Nephron progenitor cell (in vitro differentiated cells): ENCODE measurements at regions not wholly inside any gene's neighbourhood (a gene's known extent, or its start where the extent isn't known, plus 50 kb on each side); places are given as distances from the start of the nearest gene placed in this dataset.

Experiments used
- DNase-seq: peaks from one replicate; pipeline ENCODE4 v3.0.0; 2021
- H3K27ac Mint-ChIP-seq: 2 replicates; pipeline ENCODE4 v1.8.0; 2021; ENCODE audit warnings: mild to moderate bottlenecking, moderate library complexity, mixed read lengths
- H3K27me3 Mint-ChIP-seq: 2 replicates; pipeline ENCODE4 v1.8.0; 2021; ENCODE audit warnings: mild to moderate bottlenecking, low read depth, mixed read lengths; ENCODE audit not compliant: poor library complexity
- H3K36me3 Mint-ChIP-seq: 2 replicates; pipeline ENCODE4 v1.8.0; 2021; ENCODE audit warnings: low read depth, mixed read lengths
- H3K4me1 Mint-ChIP-seq: 2 replicates; pipeline ENCODE4 v1.8.0; 2021; ENCODE audit warnings: mixed read lengths
- H3K4me3 Mint-ChIP-seq: 2 replicates; pipeline ENCODE4 v1.8.0; 2021; ENCODE audit warnings: mild to moderate bottlenecking, moderate library complexity, mixed read lengths
- H3K9me3 Mint-ChIP-seq: 2 replicates; pipeline ENCODE4 v1.8.0; 2021; ENCODE audit warnings: mild to moderate bottlenecking, moderate library complexity, mixed read lengths
- TF ChIP-seq, protein P1 (sequence below): fragments of 200-600 bp; sonication (generic); IDR thresholded peaks from 2 replicates; pipeline ENCODE4 v1.5.0; 2021; ENCODE audit warnings: antibody characterized with exemption

DNA sequence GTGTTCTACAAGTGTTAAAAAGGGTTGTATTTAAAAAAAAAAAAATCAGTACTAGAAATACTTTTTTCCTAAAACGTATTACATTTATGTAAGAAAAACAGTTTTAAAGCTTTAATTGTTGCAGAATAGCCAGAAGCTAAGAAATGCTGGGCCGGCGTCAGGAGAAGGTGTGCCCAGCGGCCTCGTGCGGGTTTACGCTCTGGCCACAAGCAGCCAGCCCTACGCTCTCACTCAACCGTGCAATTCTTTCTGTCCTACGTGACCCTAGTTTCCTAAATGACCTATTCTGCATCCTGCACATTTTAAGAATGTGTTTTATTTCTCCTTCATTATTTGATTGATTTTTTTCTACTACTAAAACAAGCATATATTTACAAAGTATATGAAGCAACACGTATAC is 279.7 kb upstream of the KLF14 start:
- Mint-ChIP-seq H3K36me3 (no peaks in the 10 kb centered on the region), H3K27me3 (peaks cover 8% of the 10 kb centered on the region), H3K4me1 (peaks cover 27% of the 10 kb centered on the region), H3K27ac (no peak overlapping the region), H3K9me3 (no peaks in the 10 kb centered on the region), H3K4me3 (no peak overlapping the region)
- no peak for DNase-seq
- TF ChIP-seq, protein P1, sequence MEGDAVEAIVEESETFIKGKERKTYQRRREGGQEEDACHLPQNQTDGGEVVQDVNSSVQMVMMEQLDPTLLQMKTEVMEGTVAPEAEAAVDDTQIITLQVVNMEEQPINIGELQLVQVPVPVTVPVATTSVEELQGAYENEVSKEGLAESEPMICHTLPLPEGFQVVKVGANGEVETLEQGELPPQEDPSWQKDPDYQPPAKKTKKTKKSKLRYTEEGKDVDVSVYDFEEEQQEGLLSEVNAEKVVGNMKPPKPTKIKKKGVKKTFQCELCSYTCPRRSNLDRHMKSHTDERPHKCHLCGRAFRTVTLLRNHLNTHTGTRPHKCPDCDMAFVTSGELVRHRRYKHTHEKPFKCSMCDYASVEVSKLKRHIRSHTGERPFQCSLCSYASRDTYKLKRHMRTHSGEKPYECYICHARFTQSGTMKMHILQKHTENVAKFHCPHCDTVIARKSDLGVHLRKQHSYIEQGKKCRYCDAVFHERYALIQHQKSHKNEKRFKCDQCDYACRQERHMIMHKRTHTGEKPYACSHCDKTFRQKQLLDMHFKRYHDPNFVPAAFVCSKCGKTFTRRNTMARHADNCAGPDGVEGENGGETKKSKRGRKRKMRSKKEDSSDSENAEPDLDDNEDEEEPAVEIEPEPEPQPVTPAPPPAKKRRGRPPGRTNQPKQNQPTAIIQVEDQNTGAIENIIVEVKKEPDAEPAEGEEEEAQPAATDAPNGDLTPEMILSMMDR = no peak

DNA sequence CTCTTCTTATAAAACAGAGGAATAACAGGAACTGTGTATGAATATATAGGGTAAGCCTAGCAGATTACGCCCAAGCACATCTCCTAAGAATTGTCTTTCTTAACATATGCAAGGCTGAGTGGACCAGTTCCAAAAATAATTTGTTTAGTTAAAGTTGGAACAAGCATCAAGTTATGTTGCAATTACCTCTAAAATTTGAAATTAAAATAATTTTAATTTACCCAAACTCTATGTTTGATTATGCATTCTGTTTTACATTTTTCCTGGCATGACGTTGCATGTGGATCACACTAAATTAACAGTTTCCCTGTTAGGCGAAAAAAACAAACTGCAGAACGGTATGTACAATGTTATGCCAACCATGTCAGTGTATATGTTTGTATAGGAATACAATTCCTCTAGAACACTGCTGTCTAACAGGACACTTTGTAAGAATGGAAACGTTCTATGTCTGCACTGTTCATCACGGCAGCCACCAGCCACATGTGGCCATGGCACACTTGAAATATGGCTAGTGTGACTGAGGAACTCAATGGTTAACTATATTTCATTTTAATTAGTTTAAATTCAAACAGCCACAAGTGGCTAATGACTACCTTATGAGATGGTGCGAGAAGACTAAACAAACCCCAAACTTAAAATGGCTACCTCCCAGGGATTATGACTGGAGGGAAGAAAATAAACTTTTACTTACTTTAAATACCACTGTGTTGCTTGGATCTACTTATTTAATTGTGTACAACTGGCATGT is 281.1 kb upstream of the KLF14 start:
- Mint-ChIP-seq H3K4me1 (peaks cover 20% of the 10 kb centered on the region), H3K27me3 (peaks cover 9% of the 10 kb centered on the region), H3K27ac (no peak overlapping the region), H3K4me3 (no peak overlapping the region), H3K9me3 (no peaks in the 10 kb centered on the region), H3K36me3 (no peaks in the 10 kb centered on the region)
- no peak for DNase-seq
- TF ChIP-seq, protein P1 = no peak

DNA sequence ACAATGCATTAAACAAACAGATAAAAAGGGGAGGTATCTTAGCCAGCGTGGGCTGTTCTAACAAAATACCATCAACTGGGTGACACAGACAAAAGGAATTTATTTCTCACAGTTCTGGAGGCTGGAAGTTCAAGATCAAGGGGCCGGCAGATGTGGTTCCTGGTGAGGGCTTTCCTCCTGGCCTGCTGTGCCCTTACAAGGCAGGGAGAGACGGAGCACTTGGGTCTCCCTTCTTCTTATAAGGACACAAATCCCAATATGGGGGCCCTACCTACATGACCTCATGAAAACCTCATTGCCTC is 281.6 kb upstream of the KLF14 start:
- Mint-ChIP-seq H3K27me3 (peaks cover 14% of the 10 kb centered on the region), H3K4me3 (no peak overlapping the region), H3K36me3 (no peaks in the 10 kb centered on the region), H3K4me1 (peaks cover 24% of the 10 kb centered on the region), H3K27ac (no peak overlapping the region), H3K9me3 (no peaks in the 10 kb centered on the region)
- no peak for DNase-seq
- TF ChIP-seq, protein P1 = no peak

DNA sequence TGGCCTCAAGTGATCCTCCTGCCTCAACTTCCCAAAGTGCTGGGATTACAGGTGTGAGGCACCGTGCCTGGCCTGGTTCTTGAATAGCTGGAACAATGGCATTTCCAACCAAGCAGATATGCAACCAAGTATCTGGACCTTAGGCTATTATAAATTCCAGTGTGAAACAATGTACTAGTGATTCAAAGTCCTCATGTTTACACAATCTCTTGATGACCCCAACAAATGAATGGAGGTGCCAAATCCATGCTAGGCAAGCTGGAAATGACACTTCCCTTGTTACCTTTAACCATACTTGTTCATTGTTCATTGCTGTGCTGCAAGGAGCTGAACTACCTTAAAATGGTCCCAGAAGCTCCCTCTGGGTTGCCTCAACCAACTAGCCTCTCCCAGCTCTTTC is 282.2 kb upstream of the KLF14 start:
- Mint-ChIP-seq H3K27ac (no peak overlapping the region), H3K27me3 (peaks cover 14% of the 10 kb centered on the region), H3K9me3 (no peaks in the 10 kb centered on the region), H3K4me3 (no peak overlapping the region), H3K36me3 (no peaks in the 10 kb centered on the region), H3K4me1 (peaks cover 28% of the 10 kb centered on the region)
- TF ChIP-seq, protein P1 = no peak
- DNase-seq = no peak

DNA sequence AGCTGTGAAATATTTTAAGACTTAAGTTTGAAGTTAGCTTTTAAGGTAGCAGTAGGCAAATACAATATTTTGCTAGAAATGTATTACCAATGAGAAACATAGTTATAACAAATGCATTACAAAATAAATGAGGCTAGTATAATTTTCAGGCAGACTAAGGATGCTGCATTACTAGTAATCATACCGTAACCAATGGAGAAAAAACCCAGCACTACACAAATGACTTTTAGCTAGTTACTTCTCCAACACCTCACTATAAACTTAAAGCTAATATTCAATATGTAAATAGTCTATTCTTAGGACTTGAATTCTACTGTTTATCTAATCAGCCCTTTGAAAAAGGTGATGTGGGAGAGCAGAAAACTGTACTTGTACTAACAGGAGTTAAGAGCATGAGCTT is 285.3 kb upstream of the KLF14 start:
- no peaks in the 10 kb centered on the region for H3K9me3 Mint-ChIP-seq
- H3K27ac Mint-ChIP-seq = no peak overlapping the region
- no peak for DNase-seq
- peaks cover 24% of the 10 kb centered on the region for H3K4me1 Mint-ChIP-seq
- no peak overlapping the region for H3K4me3 Mint-ChIP-seq
- TF ChIP-seq, protein P1 = no peak
- H3K36me3 Mint-ChIP-seq = no peaks in the 10 kb centered on the region
- peaks cover 15% of the 10 kb centered on the region for H3K27me3 Mint-ChIP-seq

DNA sequence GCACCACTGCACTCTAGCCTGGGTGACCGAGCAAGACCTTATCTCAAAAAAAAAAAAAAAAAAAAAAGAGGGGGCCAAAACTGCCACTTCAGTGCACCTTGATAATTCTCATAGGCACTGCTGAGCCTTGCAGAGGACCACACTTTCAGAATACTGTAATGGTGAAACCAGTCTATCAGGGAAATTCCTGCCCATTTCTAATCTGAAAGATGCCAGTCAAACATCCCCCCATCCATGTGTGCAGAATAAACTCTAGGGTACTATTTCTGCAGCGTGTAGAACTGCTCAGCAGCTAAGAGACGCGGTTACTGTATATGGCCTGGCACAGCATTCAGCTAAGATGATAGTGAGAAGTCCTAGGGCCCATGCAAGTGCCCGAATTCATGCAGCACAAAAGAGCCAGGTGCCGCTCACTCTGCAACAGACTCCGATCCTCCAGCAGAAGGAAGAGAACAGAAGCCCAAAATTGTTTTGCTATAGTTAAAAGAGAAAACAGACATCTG is 286.8 kb upstream of the KLF14 start:
- TF ChIP-seq, protein P1 = no peak
- no peak for DNase-seq
- Mint-ChIP-seq H3K36me3 (no peaks in the 10 kb centered on the region), H3K27me3 (peaks cover 15% of the 10 kb centered on the region), H3K27ac (no peak overlapping the region), H3K4me3 (no peak overlapping the region), H3K9me3 (no peaks in the 10 kb centered on the region), H3K4me1 (peaks cover 21% of the 10 kb centered on the region)
